Amygdala (tissue), 56 donors: ENCODE measurements at regions not wholly inside any gene's neighbourhood (a gene's known extent, or its start where the extent isn't known, plus 50 kb on each side); places are given as distances from the start of the nearest gene placed in this dataset.

Experiments used
- DNase-seq, 56 donors: peaks; one replicate each; lab custom pipeline; 2025; lab: John Stamatoyannopoulos, UW

- no peak for DNase-seq
Measured at GRCh38 chr9:88783711-88784083, 207.6 kb upstream of the S1PR3 start.

GRCh38 chr9:88784960-88785359 is 206.3 kb upstream of the S1PR3 start:
- no peak for DNase-seq

- DNase-seq = no peak
Measured at GRCh38 chr9:88786291-88787079, 204.8 kb upstream of the S1PR3 start.

- DNase-seq = no peak
Measured at GRCh38 chr9:88789785-88790184, 201.5 kb upstream of the S1PR3 start.

GRCh38 chr9:88791105-88791805 is 200.0 kb upstream of the S1PR3 start:
- no peak for DNase-seq

GRCh38 chr9:88792502-88792901 is 198.8 kb upstream of the S1PR3 start:
- no peak for DNase-seq

- DNase-seq = no peak
Measured at GRCh38 chr9:88794100-88794499, 197.2 kb upstream of the S1PR3 start.

- DNase-seq = no peak
Measured at GRCh38 chr9:88796947-88797346, 194.3 kb upstream of the S1PR3 start.

- DNase-seq = no peak
Measured at GRCh38 chr9:88798476-88798875, 192.8 kb upstream of the S1PR3 start.

- DNase-seq = no peak
Measured at GRCh38 chr9:88799541-88800328, 191.5 kb upstream of the S1PR3 start.

- no peak for DNase-seq
Measured at GRCh38 chr9:88800329-88800682, 191.0 kb upstream of the S1PR3 start.

- DNase-seq = no peak
Measured at GRCh38 chr9:88801214-88801796, 190.0 kb upstream of the S1PR3 start.

GRCh38 chr9:88802533-88802932 is 188.7 kb upstream of the S1PR3 start:
- DNase-seq = no peak

- DNase-seq = peak in 3 of 56 donors; percentile 10 to 18 (median 12)
Measured at GRCh38 chr9:88803546-88804253, 187.6 kb upstream of the S1PR3 start.

GRCh38 chr9:88804254-88804596 is 187.0 kb upstream of the S1PR3 start:
- no peak for DNase-seq

GRCh38 chr9:88805217-88805943 is 185.9 kb upstream of the S1PR3 start:
- no peak for DNase-seq

GRCh38 chr9:88807426-88807825 is 183.8 kb upstream of the S1PR3 start:
- no peak for DNase-seq

- DNase-seq = no peak
Measured at GRCh38 chr9:88808019-88808656, 183.1 kb upstream of the S1PR3 start.

- no peak for DNase-seq
Measured at GRCh38 chr9:88808761-88809354, 182.4 kb upstream of the S1PR3 start.
